Activated naive CD4-positive, alpha-beta T cell treated with anti-CD3 and anti-CD28 coated beads, Interleukin-2, amount 10 ng/mL, durations not matched to agents 7 days and 5 days (primary cell): ENCODE measurements at regions not wholly inside any gene's neighbourhood (a gene's known extent, or its start where the extent isn't known, plus 50 kb on each side); places are given as distances from the start of the nearest gene placed in this dataset.
"Not testable (repeated sequence)": the region's sequence is repeated elsewhere in the genome, so short reads cannot be mapped to it uniquely, and the experiment has no call there.

Source experiments
- CTCF ChIA-PET: fragments of 350-600 bp; sonication (Branson Sonifier 250); formaldehyde crosslinking; loops from one replicate; lab custom pipeline; 2021; ENCODE audit warnings: antibody characterized with exemption; lab: Charles Lee
- DNase-seq: peaks from one replicate; pipeline ENCODE4 v3.0.0-alpha.2; 2020
- H3K27ac Mint-ChIP-seq: one replicate; pipeline ENCODE4 v1.8.0; 2021; ENCODE audit warnings: mild to moderate bottlenecking, moderate library complexity, mixed read lengths
- H3K27me3 Mint-ChIP-seq: one replicate; pipeline ENCODE4 v1.8.0; 2021; ENCODE audit warnings: mild to moderate bottlenecking, mixed read lengths
- H3K36me3 Mint-ChIP-seq: one replicate; pipeline ENCODE4 v1.8.0; 2021; ENCODE audit warnings: mixed read lengths
- H3K4me1 Mint-ChIP-seq: one replicate; pipeline ENCODE4 v1.8.0; 2021; ENCODE audit warnings: mixed read lengths
- H3K4me3 Mint-ChIP-seq: one replicate; pipeline ENCODE4 v1.8.0; 2021; ENCODE audit warnings: mild to moderate bottlenecking, moderate library complexity, mixed read lengths
- H3K9me3 Mint-ChIP-seq: one replicate; pipeline ENCODE4 v1.8.0; 2021; ENCODE audit warnings: mixed read lengths

GRCh38 chr12:31906557-31907301 is 52.5 kb upstream of the RESF1 start:
- no peak for DNase-seq
- peaks cover 37% of the 10 kb centered on the region for H3K36me3 Mint-ChIP-seq
- peaks cover 45% of the 10 kb centered on the region for H3K9me3 Mint-ChIP-seq
- no peak overlapping the region for H3K27ac Mint-ChIP-seq
- no peak overlapping the region for H3K4me3 Mint-ChIP-seq
- H3K4me1 Mint-ChIP-seq, result peaks cover 7% of the 10 kb centered on the region
- no peaks in the 10 kb centered on the region for H3K27me3 Mint-ChIP-seq
- CTCF ChIA-PET, result interaction anchor here (1.0 kb wide), 1 partner anchor 252 kb away, joined by 3 read pairs; no protein-coding TSS in a partner anchor

GRCh38 chr12:31903025-31903424 is 56.2 kb upstream of the RESF1 start:
- Mint-ChIP-seq H3K36me3 (peaks cover 44% of the 10 kb centered on the region), H3K4me1 (peaks cover 24% of the 10 kb centered on the region), H3K9me3 (peaks cover 51% of the 10 kb centered on the region), H3K4me3 (no peak overlapping the region), H3K27ac (no peak overlapping the region), H3K27me3 (no peaks in the 10 kb centered on the region)
- CTCF ChIA-PET, result no interaction called here
- DNase-seq, result no peak

DNA sequence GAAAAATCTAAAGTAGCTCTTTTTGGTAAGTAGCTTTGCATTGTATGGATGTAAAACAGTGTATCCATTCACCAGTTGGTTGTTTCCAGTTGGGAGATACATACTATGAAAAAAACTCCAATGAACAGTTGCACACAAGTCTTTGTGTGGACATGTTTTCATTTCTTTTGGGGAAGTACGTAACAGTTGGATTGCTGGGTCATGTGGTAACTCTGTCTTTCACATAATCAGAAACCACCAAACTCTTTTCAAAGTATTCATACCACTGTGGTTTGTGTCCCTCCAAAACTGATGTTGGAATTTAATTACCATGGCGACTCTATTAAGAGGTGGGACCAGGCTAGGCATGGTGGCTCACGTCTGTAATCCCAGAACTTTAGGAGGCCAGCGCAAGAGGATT is 58.9 kb upstream of the RESF1 start:
- H3K27ac Mint-ChIP-seq, result peak overlapping the region; percentile 62
- peaks cover 50% of the 10 kb centered on the region for H3K9me3 Mint-ChIP-seq
- no peak for DNase-seq
- peaks cover 43% of the 10 kb centered on the region for H3K4me1 Mint-ChIP-seq
- CTCF ChIA-PET, result no interaction called here
- H3K27me3 Mint-ChIP-seq, result no peaks in the 10 kb centered on the region
- H3K4me3 Mint-ChIP-seq, result no peak overlapping the region
- peaks cover 48% of the 10 kb centered on the region for H3K36me3 Mint-ChIP-seq

DNA sequence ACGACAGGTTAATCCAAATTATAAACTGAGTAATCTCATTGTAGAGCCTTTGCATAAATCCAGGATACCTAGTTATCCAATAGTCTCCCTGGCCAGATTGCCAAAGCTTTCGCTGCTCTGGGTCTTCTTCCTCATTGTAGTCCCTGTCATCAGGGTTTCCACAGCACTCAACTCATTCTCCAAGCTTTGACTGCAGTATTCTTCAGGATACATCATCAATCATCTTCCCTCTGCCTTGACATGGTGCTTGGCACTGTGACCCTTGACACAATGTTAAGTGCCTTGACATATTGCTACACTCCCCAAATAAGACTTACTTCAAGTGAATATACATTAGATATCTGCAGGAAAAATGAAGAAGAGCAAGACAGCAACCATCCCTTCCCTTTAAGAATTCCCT is 60.1 kb upstream of the RESF1 start:
- no peak for DNase-seq
- Mint-ChIP-seq H3K27ac (peak overlapping the region; percentile 47), H3K36me3 (peaks cover 54% of the 10 kb centered on the region), H3K27me3 (no peaks in the 10 kb centered on the region), H3K9me3 (peaks cover 56% of the 10 kb centered on the region), H3K4me3 (no peak overlapping the region), H3K4me1 (peaks cover 52% of the 10 kb centered on the region)
- CTCF ChIA-PET, result no interaction called here

GRCh38 chr12:31897781-31898503 is 61.3 kb upstream of the RESF1 start:
- Mint-ChIP-seq H3K4me3 (peak overlapping the region; percentile 32), H3K27ac (peak overlapping the region; percentile 97), H3K9me3 (peaks cover 58% of the 10 kb centered on the region), H3K27me3 (no peaks in the 10 kb centered on the region), H3K36me3 (peaks cover 60% of the 10 kb centered on the region), H3K4me1 (peaks cover 57% of the 10 kb centered on the region)
- CTCF ChIA-PET, result no interaction called here
- no peak for DNase-seq

DNA sequence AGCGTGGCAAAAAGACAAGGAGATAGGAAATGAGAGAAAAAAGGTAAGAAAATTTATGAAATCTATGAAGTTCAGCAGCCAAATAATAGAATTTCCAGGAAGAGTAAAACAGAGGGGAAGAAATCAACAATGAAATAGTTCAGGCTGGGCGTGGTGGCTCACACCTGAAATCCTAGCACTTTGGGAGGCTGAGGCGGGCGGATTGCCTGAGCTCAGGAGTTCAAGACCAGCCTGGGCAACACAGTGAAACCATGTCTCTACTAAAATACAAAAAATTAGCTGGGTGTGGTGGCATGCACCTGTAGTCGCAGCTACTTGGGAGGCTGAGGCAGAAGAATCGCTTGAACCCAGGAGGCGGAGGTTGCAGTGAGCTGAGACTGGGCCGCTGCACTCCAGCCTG is 62.1 kb upstream of the RESF1 start:
- H3K36me3 Mint-ChIP-seq, result peaks cover 69% of the 10 kb centered on the region
- H3K4me3 Mint-ChIP-seq, result peak overlapping the region; percentile 29
- CTCF ChIA-PET, result interaction anchor here (1.1 kb wide), 1 partner anchor 62 kb away, joined by 6 read pairs; the partner anchor contains the start of gene RESF1
- peaks cover 60% of the 10 kb centered on the region for H3K9me3 Mint-ChIP-seq
- not testable (repeated sequence) for DNase-seq, H3K27me3 Mint-ChIP-seq
- peak overlapping the region; percentile 97 for H3K27ac Mint-ChIP-seq
- H3K4me1 Mint-ChIP-seq, result peaks cover 65% of the 10 kb centered on the region

DNA sequence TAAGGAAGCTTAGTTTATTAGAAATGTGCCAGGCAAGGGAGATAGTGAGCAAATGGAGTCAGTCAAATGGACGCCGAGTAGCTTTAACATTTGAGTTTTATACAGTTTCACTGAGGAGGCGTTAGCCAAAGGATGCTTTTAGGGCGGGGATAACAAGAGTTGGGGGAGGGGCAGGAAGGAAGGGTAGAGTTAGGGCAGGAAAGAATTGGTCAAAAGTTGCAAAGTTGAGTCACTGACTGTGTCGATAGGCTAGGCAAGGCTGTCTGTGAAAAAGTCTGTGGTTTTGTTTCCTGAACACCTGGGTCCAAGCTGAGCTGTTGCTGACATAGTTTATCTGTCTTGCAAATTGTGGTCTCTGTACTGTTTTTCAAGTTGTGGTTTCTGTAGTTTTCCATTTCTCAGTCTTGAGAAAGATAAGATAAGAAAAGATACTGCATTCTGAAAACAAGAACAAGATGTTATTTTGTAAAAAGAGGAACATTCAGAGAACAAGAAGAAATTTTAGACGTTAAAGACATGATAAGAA is 62.6 kb upstream of the RESF1 start:
- Mint-ChIP-seq H3K36me3 (peaks cover 71% of the 10 kb centered on the region), H3K9me3 (peaks cover 61% of the 10 kb centered on the region), H3K4me3 (peak overlapping the region; percentile 29), H3K4me1 (peaks cover 66% of the 10 kb centered on the region), H3K27me3 (no peaks in the 10 kb centered on the region), H3K27ac (peak overlapping the region; percentile 97)
- CTCF ChIA-PET, result interaction anchor here (0.7 to 1.1 kb wide), 3 partner anchors 19 to 65 kb away, joined by 3 to 6 read pairs (median 4); partner anchors contain the start of gene RESF1
- peak; percentile 92 for DNase-seq

- Mint-ChIP-seq H3K9me3 (peaks cover 64% of the 10 kb centered on the region), H3K4me1 (peaks cover 75% of the 10 kb centered on the region), H3K4me3 (peak overlapping the region; percentile 31), H3K27me3 (no peaks in the 10 kb centered on the region), H3K27ac (peak overlapping the region; percentile 97), H3K36me3 (peaks cover 79% of the 10 kb centered on the region)
- CTCF ChIA-PET, result interaction anchor here (0.8 to 1.1 kb wide), 2 partner anchors 18 to 64 kb away, joined by 3 to 6 read pairs; partner anchors contain the start of gene RESF1
- DNase-seq, result no peak
Measured at GRCh38 chr12:31895449-31896150, 63.6 kb upstream of the RESF1 start.

DNA sequence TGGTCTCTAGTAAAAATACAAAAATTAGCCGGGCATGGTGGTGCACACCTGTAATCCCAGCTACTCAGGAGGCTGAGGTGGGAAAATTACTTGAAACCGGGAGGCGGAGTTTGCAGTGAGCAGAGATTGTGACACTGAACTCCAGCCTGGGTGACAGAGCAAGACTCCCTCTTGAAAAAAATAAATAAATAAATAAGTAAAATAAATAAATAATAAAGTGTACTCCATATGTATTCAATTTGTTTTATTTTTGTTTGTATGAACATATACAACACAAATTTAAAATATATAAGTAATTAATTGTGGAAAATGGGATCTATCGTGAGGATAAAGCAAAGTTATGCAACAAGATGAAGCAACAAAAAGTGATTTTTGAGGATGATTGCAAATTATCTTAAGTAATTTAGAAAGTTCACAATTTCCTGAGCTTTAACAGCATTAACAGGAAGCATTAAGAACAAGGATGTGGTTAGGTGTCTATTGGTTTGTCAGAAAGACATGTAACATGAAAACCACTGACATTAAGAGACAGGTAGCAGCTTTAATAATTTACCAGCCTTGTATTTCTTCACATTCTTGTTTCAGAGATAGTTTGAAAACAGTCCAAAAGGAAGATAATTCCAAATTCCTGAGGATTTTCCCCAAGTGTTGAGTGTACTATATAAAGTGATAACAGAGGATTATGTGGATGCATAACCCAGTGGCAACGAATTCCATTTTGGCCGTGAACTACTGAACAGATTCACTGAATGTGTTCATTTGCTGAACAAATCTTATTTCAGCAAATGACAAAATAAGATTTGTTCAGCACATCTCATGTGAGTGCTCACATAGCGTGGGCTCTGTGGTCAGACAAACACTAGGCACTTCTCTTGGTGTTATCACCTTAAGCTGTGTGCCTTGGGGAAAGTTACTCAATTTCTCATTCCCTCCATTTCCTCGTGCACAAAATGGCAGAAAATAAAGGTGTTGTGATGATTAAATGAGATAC is 68.6 kb upstream of the RESF1 start:
- Mint-ChIP-seq H3K9me3 (peaks cover 65% of the 10 kb centered on the region), H3K4me1 (peaks cover 71% of the 10 kb centered on the region), H3K36me3 (peaks cover 75% of the 10 kb centered on the region), H3K4me3 (peak overlapping the region; percentile 31), H3K27me3 (no peaks in the 10 kb centered on the region), H3K27ac (peak overlapping the region; percentile 94)
- CTCF ChIA-PET, result interaction anchor here (1.3 kb wide), 1 partner anchor 208 kb away, joined by 3 read pairs; no protein-coding TSS in a partner anchor
- DNase-seq, result no peak

DNA sequence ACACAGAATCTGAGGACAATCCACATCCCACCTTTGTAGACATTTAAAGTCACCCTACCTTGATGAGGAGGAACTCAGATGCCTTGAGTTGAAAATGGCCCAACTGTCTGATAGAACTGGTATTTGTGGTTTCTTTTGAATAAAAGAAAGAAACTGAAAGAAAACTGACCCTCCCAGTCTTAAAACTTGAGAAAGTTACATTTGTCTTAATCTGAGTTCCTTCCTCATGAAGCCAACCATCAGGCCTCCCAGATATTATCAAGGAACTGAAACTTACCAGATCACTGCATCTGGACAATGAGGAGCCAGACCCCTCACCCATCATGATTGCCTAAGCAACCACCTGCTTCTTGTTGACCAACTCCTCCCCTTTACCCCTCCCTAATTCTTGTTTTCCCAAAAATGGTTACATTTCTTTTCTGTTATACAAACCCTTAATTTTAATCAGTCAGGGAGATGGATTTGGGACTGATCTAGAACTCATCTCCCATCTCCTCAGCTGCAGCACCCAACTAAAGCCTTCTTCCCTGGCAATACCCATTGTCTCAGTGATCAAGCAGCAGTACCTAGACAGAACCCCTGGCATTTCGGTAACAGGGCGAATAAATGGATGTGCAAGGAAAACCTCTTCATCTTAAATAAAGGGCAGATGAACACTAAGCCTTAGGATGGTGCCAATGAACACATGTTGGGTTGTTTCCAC is 72.0 kb upstream of the RESF1 start:
- H3K4me3 Mint-ChIP-seq, result no peak overlapping the region
- H3K27me3 Mint-ChIP-seq, result no peaks in the 10 kb centered on the region
- peaks cover 49% of the 10 kb centered on the region for H3K4me1 Mint-ChIP-seq
- peaks cover 68% of the 10 kb centered on the region for H3K9me3 Mint-ChIP-seq
- CTCF ChIA-PET, result interaction anchor here (0.6 kb wide), 1 partner anchor 165 kb away, joined by 4 read pairs; no protein-coding TSS in a partner anchor
- peaks cover 63% of the 10 kb centered on the region for H3K36me3 Mint-ChIP-seq
- H3K27ac Mint-ChIP-seq, result peak overlapping the region; percentile 69
- DNase-seq, result no peak

DNA sequence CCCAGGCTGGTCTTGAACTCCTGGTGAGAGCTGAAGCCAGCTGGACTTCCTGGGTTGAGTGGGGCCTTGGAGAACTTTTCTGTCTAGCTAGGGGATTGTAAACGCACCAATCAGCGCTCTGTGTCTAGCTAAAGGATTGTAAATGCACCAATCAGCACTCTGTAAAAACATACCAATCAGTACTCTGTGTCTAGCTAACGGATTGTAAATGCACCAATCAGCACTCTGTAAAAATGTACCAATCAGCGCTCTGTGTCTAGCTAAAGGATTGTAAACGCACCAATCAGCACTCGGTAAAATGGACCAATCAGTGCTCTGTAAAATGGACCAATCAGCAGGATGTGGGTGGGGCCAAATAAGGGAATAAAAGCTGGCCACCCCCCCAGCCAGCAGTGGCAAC is 76.5 kb upstream of the RESF1 start:
- H3K27me3 Mint-ChIP-seq, H3K4me3 Mint-ChIP-seq, CTCF ChIA-PET, H3K27ac Mint-ChIP-seq, DNase-seq: not testable (repeated sequence)
- Mint-ChIP-seq H3K9me3 (peaks cover 64% of the 10 kb centered on the region), H3K4me1 (peaks cover 24% of the 10 kb centered on the region), H3K36me3 (peaks cover 46% of the 10 kb centered on the region)

DNA sequence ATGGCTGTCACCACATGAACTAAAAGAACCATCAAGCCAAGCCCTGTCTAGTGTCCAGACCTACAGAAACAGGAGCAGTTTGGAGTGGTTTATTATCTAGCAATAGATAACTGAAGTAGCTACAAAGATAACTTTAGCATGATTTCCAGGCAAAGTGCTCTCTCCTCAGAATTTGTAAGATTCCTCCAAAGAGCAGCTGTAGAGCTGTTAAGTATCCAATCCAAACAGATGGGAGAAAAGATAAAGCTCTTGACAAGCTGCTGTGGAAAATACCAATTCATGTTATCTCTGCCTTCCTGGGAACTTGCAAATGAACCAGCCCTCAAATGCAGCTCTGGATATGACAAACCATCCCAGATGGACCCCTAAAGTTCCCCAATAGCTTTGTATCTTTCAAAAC is 78.9 kb upstream of the RESF1 start:
- no peaks in the 10 kb centered on the region for H3K27me3 Mint-ChIP-seq
- H3K4me1 Mint-ChIP-seq, result peaks cover 20% of the 10 kb centered on the region
- DNase-seq, result no peak
- CTCF ChIA-PET, result no interaction called here
- H3K4me3 Mint-ChIP-seq, result no peak overlapping the region
- H3K36me3 Mint-ChIP-seq, result peaks cover 33% of the 10 kb centered on the region
- H3K27ac Mint-ChIP-seq, result no peak overlapping the region
- H3K9me3 Mint-ChIP-seq, result peaks cover 55% of the 10 kb centered on the region
